Activated effector memory CD4-positive, alpha-beta T cell treated with anti-CD3 and anti-CD28 coated beads, Interleukin-2, amount 50 U/mL, for 16 hours (primary cell): ENCODE measurements at regions not wholly inside any gene's neighbourhood (a gene's known extent, or its start where the extent isn't known, plus 50 kb on each side); places are given as distances from the start of the nearest gene placed in this dataset.

ENCODE experiments used
- DNase-seq: peaks from one replicate; pipeline ENCODE4 v3.0.0-alpha.2; 2020

DNA sequence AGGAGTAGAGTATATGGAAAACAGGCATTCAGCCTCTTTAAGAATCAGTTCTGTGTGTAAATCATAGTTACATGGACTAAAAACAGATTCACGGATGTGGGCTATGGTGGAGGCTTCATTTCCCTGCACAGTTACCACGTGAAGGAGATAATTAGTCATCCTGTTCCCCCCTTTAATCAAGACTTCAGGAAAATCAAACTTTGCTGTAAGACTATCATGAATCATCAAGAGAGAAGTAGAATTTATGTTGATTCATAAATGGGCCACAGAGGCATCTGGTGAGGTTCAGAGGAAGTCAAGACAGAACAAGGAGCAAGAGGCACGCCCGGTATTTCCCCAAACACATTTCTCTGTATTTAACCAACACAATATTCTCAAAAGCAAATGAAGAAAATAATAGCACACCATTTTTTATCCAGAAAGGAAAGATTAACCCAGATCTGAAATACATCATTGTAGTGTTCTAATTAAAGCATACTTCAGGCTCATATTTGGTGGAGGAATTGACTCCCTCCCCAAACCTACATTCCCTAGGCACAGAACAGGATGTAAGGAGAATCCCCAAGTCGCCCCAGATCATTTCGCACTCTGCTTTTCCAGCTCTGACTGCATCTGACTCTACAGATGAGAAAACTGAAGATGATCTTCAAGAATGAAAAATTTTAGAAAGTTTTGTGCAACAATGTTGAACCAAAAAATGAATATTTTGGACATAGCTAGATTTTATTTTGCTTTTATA lies 175.8 kb upstream of the GAS1 start:
- DNase-seq, result no peak

DNA sequence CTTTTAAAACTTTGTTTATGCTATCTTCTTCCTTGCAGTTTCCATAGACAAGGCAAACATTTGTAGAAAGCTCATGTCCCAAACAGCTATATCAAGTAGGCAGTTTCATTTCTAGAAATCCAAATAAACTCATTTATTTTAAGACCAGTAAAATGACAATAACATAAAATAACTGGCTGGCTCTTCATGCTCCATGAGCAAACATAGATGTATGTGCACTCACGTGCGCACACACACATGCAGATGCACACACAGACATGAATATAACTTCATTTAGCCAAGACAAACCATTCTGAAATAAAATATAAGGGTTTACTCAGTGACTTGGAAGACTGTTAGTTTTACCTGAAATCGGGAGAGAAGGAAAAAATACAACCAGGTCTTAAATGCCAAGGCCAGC lies 176.5 kb upstream of the GAS1 start:
- DNase-seq, result no peak

DNA sequence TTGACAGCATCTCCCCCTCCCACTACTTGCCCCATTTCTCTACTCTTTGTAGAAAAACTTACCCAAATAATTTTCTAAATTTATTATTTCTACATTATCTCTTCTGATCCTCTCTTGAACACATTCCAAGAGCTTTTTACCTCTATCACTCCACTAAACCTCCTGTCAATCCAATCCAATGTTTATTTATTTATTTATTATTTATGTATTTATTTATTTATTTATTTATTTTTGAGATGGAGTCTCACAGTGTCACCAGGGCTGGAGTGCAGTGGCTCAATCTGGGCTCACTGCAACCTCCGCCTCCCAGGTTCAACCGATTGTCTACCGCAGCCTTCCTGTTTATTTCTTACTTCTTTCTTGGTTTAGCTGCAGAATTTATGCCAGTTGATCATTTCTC lies 178.5 kb upstream of the GAS1 start:
- no peak for DNase-seq

DNA sequence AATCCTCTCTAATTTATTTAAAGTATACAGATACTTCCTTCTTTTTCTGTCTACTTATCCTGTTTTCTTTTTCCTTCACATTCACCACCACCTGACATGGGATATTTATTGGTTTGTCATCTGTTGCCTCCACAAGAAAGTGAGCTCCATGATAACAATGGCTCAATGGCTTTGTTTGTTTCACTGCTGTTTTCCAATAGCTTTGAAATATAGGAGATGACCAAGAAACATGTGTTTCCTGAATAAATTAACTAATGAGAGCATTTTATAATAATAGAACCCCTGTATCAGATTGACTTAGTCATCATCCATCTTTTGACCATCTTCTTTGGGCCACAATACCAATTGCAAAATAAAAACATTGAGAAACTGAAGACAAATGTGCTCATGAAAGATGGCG lies 180.2 kb upstream of the GAS1 start:
- DNase-seq, result no peak

DNA sequence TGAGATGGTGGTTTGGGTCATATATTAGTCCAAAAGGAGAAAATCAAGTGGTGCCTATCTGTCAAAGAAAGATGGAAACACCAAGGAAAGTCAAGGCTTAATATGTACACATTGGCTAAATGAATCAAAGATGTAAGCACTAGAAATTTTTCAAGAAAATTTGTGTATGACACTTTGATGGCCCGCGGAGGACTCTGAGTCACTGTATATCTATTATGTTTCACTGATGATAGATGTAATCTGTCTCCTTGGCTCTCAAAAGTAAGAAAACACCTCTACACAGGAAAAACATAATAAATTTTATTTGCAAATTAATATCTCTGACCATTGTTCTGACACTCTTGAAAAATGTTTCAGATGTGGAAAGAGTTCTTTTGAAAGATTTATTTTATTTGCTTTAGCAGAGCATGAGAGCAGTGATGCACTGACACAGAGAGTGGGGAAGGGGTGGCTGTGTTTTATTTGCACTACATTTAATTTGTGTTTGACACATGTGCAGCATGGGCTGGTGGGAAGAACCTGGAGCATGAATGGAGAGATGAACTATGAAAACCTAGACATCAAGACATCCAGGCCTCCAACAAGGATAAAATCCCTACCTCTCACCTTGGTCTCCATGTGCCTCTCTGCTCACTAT lies 180.8 kb upstream of the GAS1 start:
- DNase-seq, result no peak

DNA sequence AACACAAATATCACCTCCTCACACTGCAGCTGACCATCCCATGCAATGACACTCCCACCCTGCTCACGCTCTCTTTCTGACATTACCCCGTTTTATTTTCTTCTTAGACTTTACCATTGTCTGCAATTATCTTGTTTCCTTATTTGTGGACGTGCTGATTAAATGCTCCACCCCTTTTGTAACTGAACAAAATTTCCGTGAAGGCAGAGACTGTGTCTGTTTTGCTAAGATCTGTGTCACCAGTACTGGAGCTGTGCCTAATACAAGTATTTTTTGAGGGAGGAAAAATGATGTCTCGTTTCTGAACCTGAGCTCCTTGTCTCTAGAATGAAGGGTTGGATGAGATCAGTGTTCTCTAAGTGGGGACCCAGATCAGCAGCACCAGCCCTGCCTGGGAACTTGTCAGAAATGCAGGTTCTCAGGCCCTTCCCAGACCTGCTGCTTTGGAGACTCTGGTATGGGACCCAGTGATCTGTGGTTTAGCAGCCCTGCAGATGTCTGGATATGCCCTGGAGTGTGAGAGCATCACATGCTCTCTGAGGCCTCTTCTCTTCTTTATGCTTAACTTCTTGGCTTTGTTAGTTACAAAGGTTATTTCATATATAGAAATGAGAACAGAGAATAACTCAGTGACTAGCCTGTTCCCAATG lies 181.7 kb upstream of the GAS1 start:
- no peak for DNase-seq

DNA sequence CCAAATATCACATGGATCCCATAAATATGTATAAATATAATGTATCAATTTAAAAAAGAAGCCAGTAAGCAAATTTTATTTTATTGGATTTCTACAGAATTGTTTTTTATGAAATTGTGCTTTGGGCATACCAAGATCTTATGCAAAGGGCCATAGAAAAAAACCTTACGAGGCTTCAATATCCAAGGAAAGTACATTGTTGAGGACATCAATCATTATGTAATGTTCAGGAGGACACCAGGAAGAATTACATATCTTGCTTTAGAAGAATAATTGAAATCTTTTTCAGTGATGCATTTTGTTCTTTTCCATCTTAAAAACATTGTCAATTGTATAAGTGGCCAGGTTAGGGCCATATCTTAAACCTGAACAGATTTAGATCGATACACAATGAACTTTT lies 187.8 kb upstream of the GAS1 start:
- no peak for DNase-seq

DNA sequence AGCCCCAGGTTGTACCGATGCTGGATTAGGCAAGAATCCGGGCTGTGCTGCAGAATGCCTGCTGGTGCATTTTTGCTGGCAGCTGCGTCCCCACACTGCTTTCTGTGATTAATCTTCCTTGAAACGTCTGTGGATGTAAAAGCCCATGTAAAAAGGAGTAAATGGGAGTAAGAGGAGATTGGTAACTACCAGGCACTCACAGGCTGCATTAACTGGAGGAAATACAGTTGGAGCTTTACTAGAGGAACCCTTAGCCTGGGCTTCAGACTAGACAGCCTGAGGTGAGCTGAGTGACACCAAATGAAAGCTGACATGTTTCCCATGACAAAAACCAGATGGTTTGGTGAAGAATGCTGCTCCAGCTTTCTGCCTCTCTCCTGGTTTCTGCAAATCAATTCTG lies 190.4 kb upstream of the GAS1 start:
- no peak for DNase-seq

DNA sequence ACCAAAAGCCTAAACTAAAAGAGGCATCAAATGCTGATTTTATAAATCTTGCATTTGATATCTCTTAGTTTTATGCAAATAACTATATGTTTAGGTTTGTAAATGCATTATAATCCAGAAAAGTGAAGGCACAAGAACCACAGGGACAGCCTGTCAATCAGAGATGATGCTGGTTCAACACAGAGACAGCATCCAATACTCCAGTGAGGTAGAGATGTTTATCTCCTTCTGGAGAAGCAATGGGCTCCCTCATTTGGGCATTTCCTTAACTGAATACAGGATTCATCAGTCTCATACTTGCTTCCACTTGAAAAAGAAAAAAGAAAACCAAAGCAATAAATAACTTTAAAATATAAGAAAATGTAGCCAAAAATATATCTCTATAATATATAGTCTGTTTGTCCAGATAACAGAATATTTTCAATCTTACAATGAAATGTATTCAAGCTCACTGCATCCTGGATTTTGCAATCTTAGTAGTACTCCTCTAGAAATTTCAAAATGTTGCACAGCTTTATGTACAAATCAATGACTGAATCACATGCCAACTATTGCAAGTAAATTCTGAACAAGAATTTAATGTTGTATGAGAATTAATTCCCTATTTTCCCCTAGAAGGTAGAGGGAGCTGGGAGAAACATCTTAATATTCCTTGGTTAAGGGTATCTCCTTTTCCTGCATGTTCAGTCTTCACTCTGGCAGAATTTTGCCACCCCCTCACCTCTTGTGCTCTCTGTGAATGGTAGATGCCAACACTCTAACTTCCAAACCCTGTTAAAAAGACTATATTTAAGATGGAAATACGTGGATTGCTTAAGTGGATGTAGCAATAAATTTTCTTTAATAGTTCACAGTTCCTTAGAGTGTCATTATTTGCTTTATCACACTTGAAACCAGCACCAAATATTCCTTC lies 191.1 kb upstream of the GAS1 start:
- DNase-seq, result no peak

DNA sequence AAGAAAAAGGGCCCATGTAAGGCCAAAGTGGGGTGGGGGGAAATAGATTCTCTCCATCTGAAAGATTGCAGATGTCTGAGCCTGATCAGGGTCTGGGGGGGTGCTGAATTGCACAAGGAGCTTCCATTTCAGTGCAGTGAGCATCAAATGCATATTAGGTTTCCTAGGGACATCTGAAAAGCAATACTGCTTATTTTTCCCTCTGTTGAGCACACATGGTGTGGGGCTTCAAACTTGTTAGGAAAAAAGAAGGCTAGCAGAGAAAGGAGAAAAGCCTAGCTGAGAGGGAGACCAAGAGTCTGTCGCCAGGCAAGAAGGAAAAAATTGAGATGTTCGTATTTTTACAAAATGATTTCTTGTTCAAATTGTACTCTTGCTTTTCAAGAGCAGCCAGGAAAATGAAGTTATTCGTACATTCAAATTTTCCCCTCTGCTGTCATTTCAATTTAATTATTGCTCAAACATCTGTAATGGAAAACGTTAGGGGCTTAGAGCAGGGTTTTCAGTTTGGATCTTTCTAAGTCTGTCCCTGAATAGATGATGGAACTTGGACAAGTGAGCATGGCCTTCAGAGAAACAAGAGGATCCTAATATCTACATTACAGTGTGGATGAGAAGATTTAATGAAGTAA lies 191.9 kb upstream of the GAS1 start:
- no peak for DNase-seq

DNA sequence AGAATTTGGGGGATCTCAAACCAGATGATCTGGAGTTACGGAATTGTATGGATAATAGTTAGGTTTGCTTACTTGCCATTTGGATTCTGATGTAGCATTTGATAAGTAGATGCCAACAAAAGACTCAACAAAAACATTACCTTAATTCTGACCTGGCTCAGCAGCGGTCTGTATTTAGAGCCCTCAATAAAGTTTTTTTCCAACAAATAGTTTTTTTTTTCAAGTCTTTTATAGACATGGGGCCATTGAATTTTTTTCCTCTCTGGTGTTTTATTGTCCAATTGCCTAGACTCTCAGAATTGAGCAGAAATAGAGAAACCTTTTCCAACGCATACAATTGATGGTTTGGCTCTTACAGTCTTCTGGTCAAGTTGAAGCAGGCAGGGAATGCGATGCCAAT lies 192.8 kb upstream of the GAS1 start:
- DNase-seq, result no peak

DNA sequence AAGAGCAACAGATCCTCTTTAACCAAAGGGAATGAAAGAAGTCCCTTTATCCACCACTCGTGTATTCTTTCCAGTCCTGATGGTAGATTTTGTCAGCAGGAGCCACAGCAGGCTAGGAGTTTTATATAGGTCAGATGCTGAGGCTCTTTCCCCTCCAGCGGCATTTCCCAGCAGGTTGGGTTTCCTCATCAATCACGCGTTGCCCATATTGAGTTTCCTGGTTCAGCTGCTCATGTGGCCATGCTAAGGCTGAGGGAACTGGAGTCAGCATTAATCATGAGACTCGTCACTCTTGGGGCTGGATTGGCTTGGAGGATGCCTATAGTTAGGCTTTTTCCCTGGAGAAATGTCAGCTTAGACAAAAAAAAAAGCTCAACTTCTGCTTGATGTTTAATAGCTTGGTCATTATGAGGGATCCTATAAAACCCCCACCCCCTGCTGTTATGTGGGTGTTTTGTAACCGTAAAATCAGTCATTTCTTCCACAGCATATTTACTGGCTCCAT lies 193.4 kb upstream of the GAS1 start:
- DNase-seq, result no peak

DNA sequence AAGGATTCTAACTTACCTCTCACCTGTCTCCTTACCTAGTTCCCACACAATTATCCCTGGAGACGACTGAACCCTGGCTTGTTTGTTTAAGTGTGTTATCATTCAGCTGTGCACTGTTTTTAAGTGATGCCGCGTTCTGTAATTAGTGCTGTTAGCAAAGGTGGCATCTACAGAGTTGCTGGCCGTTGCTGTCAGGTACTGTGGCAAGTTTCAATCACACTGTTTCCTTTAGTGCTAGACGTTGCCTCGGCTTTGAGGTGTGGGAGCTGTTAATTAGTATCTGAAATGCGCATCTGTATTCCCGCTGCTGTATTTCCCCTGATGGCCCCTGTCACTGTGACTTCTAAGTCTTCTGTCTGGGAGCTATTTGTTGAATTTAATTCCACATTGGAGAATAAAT lies 193.8 kb upstream of the GAS1 start:
- DNase-seq, result no peak

DNA sequence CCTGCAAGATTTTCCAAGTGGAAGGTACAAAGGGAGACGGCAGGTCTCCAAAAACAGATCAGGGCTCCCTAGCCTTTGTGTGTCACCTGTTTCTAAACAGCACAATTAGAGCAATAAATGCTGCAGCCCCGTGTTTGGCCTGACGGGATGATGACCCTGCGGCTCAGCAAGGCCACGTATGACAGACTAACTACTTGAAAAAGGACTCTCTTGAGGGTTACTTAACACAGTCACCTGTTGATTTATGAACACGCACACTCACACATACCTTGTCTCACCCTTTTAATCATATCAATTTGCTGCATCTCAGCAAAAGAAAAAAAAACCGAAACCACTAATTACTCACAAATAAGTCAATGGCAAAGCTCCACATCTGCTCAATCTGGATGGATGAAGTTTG lies 199.6 kb upstream of the GAS1 start:
- no peak for DNase-seq

DNA sequence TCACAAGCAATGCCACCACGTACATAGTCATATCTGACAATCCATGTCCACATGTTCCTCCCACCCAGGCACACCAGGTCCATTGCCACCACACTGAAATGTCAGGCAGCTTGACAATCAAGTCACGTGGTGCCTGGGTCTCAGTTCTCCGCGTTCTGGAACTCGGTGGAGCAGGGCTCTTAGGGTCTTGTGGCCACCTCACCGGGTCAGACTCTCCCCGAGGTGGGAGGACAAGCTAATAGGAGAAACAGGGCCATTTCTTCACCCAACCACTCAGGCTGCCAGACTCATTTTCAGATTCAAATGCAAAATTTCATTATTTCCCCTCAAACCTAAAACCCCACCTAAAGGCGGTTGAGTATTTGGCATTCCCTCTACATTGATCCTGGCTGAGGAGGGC lies 200.5 kb upstream of the GAS1 start:
- no peak for DNase-seq

DNA sequence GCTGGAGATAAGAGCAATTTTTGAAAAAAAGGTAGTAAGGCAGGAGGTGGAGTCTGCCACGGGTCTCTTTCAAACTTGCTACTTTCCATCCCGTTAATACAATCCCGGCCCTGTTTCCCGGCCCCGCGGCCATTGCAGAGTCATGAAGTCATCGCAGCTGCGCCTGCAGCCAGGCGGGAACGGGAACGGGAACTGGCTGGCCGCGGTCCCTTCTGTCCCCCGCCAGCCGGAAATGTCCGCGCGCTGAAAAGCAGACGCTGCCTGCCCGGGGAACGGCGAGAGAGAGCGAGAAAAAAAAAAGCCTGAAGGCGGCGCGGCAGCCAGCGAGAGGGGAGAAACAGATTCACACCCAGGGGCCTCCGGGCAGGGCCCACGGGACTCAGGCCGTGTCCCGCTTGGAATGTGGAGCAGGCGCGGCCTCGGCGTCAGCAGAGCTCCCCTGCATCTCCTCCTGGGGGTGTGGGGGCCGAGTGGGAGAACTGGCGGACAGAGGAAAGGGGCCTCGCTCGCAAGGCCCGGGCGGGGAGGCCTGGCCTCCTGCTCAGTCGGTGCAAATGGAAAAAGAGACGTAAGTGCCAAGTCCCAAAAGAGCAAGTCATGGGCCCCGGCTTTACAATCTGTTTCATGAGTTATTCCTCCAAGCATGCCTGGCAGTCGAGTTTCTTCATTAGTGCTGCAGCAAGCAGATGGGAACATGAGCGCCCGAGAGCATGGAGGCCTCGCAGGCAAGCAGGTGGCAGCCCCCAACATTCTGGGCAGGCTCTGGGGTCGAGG lies 201.2 kb upstream of the GAS1 start:
- no peak for DNase-seq

DNA sequence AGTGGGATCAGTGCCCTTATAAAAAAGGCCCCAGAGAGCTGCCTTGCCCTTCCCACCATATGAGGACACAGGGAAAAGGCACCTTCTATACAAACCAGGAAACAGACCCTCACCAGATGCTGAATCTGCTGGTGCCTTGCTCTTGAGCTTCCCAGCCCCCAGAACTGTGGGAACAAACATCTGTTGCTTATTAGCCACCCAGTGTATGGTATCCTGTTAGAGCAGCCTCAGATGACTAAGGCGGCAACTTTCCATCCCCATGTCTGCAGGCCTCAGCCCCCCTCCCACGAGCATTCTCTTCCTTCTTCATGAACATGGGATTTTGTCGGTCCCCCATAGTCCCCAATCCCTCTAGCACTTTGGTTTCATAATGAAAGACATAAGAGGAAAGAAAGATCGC lies 202.5 kb upstream of the GAS1 start:
- no peak for DNase-seq

DNA sequence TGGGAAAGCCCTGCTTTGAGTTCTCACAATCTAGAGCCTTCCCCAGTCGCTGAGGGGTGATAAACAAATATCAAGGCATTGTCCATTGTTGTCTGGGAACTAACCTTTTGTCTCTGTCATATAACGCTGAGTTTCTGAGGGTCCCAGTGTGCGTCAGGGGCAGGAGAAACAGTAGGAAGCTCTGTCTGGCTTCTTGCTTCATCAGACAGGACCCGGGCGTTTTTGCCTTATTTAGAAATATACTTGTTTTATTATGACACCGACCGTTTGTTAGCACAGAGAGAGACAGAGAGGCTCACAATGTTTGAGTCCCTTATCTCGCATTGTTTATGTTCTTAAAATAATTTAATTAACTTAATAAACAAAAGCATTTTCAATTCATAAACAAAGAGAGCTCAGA lies 204.9 kb upstream of the GAS1 start:
- no peak for DNase-seq

DNA sequence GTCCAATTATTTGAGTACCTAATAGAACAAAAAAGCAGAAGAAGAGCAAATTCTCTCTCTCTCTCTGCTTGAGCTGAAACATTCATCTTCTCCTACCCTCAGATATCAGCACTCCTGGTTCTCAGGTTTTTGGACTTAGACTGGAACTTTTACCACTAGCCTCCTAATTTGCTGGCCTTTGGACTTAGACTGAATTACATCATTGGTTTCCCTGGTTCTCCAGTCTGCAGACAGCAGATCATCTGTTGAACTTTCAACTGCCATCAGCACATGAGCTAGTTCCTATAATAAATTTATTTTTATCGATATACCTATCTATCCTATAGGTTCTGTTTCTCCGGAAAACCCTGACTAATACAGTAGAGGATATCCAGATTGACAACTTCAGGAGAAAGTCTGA lies 208.9 kb upstream of the GAS1 start:
- no peak for DNase-seq

DNA sequence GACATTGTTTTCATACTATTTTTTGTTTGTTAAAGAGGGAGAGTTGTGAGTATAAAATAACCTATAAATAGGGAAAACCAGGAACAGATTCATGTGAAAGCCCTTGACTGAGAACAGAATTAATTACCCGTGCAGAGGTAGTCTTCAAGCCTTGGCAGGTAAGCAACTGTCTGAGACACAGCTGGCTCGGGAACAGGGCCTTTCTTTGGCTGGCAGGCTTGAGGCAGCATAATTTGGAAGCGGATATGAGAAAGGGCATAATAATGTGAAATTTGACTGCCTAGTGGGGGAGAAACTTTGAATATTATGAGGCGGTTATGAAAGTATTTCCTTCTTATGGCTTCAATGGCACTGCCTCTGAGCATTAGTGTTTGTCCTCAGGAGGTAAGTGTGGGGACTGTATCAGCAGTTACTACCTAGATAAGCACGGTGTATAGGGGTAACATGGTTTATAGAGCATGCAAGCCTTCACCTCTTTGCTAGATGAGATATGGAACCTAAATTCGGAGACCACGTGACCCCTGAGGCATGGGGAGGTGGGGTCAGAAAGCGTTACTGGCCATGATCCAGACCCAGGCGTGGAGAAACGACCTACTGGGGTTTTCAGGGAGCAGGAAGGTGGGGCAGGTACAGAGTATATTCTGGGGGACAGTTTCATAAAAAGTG lies 210.2 kb upstream of the GAS1 start:
- no peak for DNase-seq

DNA sequence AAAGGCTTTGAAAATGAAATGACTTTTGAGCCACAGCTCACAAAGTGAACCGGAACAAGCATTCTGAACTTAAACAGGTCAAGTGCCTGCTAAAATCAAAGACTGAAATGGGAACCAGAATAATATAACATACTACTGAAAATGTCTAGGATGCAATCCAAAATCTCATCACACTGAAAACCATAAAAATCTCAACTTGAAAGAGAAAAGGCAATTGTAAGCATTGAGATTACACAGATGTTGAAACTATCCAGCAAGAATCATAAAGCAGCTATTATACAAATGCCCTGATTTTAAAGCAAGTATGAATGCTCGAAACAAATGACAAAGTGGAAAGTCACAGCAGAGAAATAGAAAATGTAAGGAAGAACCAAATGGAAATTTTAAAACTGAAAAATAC lies 211.5 kb upstream of the GAS1 start:
- no peak for DNase-seq
